GM18907 (cell line): ENCODE measurements at regions not wholly inside any gene's neighbourhood (a gene's known extent, or its start where the extent isn't known, plus 50 kb on each side); places are given as distances from the start of the nearest gene placed in this dataset.
"Not testable (repeated sequence)": the region's sequence is repeated elsewhere in the genome, so short reads cannot be mapped to it uniquely, and the experiment has no call there.

ENCODE experiments used
- ATAC-seq: cut with Tn5 transposase; IDR thresholded peaks from one replicate; pipeline ENCODE4 v1.9.1; 2021; ENCODE audit warnings: mild to moderate bottlenecking, moderate library complexity; ENCODE audit not compliant: unreplicated experiment

- peak; percentile 79 for ATAC-seq
These were observed 465.5 kb upstream of the KLF6 start for GRCh38 chr10:4250587-4250887.

GRCh38 chr10:4249841-4250586 lies 465.0 kb upstream of the KLF6 start:
- no peak for ATAC-seq

- ATAC-seq: no peak
These were observed 462.4 kb upstream of the KLF6 start for GRCh38 chr10:4247379-4247778.

GRCh38 chr10:4246881-4247358 lies 461.9 kb upstream of the KLF6 start:
- ATAC-seq: no peak

GRCh38 chr10:4243651-4244050 lies 458.6 kb upstream of the KLF6 start:
- ATAC-seq: no peak

GRCh38 chr10:4243169-4243568 lies 458.2 kb upstream of the KLF6 start:
- ATAC-seq: no peak

GRCh38 chr10:4242561-4243035 lies 457.6 kb upstream of the KLF6 start:
- ATAC-seq: no peak

GRCh38 chr10:4241724-4242345 lies 456.8 kb upstream of the KLF6 start:
- ATAC-seq: no peak

GRCh38 chr10:4240608-4241197 lies 455.7 kb upstream of the KLF6 start:
- ATAC-seq: no peak

GRCh38 chr10:4239186-4239585 lies 454.2 kb upstream of the KLF6 start:
- no peak for ATAC-seq

- ATAC-seq: not testable (repeated sequence)
These were observed 451.9 kb upstream of the KLF6 start for GRCh38 chr10:4236905-4237304.

- ATAC-seq: no peak
These were observed 449.7 kb upstream of the KLF6 start for GRCh38 chr10:4234661-4235060.

GRCh38 chr10:4231439-4231838 lies 446.4 kb upstream of the KLF6 start:
- no peak for ATAC-seq

GRCh38 chr10:4230036-4230435 lies 445.0 kb upstream of the KLF6 start:
- no peak for ATAC-seq

GRCh38 chr10:4229106-4229505 lies 444.1 kb upstream of the KLF6 start:
- ATAC-seq: no peak

- ATAC-seq: no peak
These were observed 442.6 kb upstream of the KLF6 start for GRCh38 chr10:4227586-4227985.

GRCh38 chr10:4226941-4227540 lies 442.0 kb upstream of the KLF6 start:
- no peak for ATAC-seq

GRCh38 chr10:4224178-4224577 lies 439.2 kb upstream of the KLF6 start:
- ATAC-seq: no peak

- ATAC-seq: not testable (repeated sequence)
These were observed 436.3 kb upstream of the KLF6 start for GRCh38 chr10:4221310-4221709.

GRCh38 chr10:4219901-4220300 lies 434.9 kb upstream of the KLF6 start:
- ATAC-seq: no peak

- ATAC-seq: no peak
These were observed 432.6 kb upstream of the KLF6 start for GRCh38 chr10:4217653-4218052.

- no peak for ATAC-seq
These were observed 432.2 kb upstream of the KLF6 start for GRCh38 chr10:4217187-4217586.
